IPS-NIHi11 (cell line): ENCODE measurements at regions not wholly inside any gene's neighbourhood (a gene's known extent, or its start where the extent isn't known, plus 50 kb on each side); places are given as distances from the start of the nearest gene placed in this dataset.
"Not testable (repeated sequence)": the region's sequence is repeated elsewhere in the genome, so short reads cannot be mapped to it uniquely, and the experiment has no call there.

Source experiments
- DNase-seq: peaks from one replicate; pipeline ENCODE4 v3.0.0; 2012; ENCODE audit warnings: mixed read lengths, low spot score

DNA sequence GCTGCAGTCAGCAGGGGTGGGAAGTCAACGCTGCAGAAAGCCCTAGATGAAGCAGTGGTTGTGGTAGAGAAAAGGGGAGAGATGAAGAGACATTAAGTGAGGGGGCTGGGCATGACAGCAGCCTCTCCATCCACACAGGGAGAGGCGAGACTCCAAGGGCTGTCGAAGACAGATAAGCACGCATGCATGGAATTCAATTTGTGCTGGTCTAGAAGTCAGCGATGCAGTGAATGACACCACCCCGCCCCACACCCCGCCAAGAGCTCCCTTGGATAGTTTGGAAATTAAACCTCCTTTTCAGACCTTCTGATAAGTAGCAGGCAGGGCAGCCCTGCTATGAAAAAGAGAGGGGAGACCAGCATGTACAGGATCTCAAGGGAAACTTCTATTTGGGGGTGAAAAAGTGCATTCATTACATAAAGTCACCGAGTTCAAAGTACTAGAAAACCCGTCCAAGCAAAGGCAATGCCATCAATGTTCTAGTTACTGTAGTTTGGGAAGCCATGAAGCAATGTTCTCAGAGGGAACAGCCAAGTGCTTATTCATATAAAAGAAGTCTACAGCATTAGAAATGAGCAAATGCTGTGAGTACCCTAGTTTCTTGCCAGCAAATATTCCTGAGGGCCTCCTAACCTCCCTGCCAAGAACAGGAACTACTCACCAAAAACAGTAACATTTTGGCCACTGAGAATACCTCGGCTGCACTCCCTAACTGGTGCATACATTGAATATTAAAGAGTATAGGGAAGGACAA is 152.3 kb upstream of the ANXA10 start:
- no peak for DNase-seq

DNA sequence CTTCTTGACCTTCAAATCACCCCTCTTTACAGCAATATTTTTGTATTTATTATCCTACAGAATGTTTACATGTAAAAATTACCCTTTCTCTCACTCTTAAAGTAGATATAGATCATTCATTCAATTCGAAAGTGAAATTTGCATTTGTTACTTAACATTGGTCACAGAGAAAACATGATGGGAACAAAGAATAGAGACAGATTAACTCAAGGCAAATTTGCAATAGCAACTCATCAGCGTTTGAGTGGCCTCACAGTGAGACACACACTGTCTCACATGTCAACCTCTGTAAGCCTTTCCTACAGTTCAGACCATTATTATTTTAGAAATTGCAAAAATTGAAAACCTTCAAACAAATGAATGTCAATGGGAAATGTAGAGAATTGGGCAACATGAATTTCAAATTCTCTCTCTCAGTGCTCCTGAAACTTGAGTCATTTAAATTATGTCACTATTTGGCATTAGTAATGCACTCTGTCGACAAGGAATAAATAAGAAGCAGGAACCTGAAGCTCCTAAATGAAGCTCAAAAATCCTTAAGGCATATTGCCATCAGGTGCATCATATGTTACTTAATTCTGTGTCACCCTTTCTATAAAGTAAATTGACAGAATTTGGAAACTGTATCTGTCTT is 148.3 kb upstream of the ANXA10 start:
- DNase-seq = no peak

DNA sequence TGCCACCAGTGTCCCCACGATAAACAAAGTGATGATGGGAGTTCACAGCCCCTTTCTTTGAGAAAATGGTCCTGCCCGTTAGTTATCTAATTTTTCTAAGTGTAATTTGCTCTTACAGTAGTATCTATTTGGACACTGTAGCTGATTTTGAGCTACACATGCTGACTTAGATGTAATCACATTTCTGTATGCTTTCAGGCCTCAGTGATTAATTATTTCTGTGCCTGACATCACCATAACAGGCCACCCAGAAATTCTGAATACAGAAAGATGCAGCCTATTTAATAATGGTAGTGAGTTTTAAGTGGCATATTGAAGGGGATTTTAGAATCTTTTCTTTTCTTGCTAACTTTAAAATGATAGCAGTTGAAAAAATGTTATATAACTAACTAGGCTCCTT is 147.6 kb upstream of the ANXA10 start:
- DNase-seq = no peak

DNA sequence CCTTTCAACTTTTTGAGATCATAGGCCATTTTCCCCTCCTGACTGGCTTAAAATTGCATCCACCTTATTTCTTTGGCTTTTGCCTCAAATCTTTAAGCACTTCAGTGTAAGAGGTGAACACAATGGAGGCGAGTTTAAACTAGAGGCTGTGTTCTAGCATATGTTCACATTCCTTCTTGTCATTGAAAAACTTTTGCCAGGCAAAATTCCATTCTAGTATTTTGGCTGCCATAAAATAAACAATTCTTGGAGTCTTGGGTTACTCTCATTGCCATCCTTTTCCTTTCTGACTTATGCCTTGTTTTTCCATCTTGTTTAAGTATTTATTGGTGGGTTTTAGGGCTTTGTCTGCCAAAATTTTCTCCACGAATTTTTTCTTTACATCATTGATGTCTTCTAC is 137.3 kb upstream of the ANXA10 start:
- no peak for DNase-seq

DNA sequence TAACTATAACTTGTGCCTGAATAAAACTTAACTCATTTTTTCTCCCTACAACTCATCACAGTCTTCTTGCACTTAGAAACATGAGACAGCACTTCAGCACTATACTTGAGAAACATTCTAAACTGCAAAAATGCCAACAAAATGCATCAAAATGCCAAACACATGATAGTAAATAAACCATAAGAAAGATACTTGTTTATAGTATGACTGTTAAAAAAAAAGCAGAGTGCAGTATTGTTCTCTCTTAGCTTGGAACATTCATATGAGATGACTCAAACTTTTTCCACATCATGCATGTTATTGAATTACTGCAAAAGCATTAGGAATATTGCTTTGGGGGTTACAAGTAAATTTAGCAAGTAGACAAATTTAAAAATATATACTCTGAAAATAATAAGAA is 135.7 kb upstream of the ANXA10 start:
- no peak for DNase-seq

DNA sequence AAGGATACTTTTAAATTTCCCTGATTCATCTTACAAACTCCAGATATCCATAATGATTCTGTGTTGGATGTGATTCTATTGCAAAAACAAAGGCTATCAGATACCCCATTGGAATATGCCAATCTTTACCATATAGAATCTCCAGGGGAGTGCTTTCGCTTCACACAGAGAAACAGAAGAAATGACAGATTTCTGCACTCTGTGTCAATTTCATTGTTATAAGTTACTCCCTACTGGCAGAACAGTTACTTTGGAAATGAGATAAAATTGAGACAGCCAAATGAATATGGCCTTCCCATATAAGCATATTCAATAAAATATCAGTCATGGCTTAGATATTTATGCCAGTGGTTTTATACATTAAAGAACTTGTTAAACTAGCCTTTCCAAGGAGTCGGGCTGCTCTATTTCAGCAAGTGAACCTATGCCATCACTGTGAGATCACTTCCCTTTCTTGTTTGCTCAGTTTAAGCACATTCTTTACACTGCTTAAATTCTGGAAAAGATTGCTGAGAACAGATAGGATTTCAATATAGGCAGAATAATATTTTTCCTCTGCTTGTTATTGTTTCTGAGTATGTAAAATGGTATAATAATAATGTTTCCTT is 127.5 kb upstream of the ANXA10 start:
- no peak for DNase-seq

DNA sequence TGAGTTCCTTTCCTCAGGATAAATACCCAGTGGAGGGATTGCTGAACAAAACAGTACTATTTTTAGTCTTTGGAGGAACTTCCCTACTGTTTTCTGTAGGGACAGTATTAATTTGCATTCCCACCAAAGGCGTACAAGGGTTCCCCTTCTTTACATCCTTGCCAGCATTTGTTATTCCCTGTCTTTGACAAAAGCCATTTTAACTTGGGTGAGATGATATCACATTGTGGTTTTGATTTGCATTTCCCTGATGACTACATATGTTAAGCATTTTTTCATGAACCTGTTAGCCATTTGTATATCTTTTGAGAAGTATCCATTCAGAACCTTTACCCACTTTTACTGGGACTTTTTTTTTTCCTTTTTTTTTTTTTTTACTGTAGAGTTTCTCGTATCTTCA is 126.2 kb upstream of the ANXA10 start:
- no peak for DNase-seq

DNA sequence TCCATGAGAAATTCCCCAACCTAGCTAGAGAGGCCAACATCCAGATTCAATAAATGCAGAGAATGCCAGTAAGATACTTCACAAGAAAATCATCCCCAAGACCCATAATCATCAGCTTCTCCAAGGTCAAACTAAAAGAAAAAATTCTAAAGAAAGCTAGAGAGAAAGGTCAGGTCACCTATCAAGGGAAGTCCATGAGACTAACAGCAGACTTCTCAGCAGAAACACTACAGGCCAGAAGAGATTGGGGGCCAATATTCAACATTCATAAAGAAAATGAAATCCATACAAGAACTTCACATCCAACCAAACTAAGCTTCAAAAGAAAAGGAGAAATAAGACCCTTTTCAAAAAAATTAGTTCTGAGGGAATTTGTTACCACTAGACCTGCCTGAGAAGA is 118.8 kb upstream of the ANXA10 start:
- DNase-seq = no peak

DNA sequence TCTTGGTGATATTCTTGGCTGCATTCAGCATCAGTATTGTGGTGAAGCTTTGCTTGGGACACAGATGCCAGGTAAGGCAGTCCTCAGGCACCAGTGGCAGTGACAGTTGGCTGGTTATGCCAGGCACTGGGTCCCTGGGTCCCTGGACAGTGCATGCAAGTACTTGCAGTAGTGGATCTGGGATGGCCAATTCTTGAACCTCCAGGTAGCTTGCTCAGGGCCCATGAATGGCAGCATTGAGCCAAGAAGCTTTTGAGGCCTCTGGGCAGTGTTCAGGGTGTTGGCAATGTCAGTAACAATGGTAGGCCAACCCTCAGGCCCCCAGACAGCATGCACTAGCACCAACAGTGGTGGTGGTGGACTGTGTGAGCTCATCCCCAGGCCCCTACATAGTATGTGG is 106.8 kb upstream of the ANXA10 start:
- DNase-seq = no peak

DNA sequence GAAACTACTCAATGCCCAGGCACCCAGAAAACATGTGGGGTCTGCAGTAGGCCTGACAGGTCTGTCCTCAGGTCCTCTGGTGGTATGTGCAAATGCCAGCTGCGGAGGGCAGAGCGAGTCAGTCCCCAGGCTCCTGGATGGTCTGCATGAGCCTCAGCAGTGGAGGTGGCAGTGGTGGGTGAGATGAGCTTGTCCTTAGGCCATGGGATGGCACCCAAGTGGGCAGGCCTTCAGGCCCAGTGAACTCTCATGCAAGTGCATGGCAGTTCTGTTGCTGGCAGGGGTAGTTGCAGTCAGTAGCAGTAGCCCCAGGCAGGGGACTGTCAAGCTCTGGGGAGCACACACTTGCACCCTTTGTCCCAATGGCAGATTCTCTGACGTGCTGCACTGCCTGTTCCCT is 106.3 kb upstream of the ANXA10 start:
- DNase-seq = no peak

DNA sequence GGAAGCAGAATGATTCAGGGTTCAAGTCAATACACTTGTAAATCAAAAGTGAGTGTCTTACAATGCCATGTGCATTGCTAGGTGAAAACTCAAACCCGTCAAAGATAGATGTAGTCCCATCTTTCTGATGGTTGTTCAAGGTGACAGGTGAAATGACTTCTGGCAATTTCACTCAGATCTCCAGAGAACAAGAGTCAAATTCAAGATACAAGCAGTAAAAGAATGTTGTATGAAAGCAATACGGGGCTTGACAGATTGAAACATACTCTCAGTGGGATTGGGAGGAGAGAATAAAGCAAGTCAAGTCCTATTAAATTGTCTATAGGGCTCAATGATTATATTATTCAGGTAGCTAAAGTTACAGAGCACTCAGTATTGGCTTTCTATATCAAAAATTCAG is 105.1 kb upstream of the ANXA10 start:
- DNase-seq = no peak

DNA sequence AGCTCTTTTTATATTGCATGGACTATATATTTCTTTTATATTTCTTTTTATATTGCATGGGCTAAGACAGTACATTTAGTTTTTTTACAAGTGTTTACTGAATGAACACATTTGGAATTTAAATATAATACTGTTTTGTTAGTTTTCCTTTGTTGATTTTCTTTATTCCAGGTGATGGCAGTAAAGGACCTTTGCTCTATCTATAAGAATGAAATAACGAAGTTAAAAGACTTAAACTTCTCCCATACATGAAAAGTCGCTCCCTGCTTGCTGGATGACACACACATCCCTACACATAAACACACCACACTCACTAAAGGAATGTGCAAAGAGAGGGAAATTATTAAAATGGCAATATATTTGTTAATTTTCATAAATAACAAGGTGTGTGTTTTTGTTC is 102.5 kb upstream of the ANXA10 start:
- no peak for DNase-seq

DNA sequence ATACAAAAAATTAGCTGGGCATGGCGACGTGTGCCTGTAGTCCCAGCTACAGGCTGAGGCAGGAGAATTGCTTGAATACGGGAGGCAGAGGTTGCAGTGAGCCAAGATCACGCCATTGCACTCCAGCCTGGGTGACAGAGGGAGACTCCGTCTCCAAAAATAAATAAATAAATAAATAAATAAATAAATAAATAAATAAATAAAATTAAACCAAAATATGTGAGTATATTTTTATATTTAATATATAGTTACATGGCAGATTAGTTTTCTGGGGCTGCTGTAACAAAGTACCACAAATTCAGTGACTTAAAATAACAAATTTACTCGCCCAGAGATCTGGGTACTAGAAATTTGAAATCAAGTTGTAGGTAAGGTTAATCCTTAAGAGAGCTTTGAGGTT is 84.2 kb upstream of the ANXA10 start:
- DNase-seq = not testable (repeated sequence)

DNA sequence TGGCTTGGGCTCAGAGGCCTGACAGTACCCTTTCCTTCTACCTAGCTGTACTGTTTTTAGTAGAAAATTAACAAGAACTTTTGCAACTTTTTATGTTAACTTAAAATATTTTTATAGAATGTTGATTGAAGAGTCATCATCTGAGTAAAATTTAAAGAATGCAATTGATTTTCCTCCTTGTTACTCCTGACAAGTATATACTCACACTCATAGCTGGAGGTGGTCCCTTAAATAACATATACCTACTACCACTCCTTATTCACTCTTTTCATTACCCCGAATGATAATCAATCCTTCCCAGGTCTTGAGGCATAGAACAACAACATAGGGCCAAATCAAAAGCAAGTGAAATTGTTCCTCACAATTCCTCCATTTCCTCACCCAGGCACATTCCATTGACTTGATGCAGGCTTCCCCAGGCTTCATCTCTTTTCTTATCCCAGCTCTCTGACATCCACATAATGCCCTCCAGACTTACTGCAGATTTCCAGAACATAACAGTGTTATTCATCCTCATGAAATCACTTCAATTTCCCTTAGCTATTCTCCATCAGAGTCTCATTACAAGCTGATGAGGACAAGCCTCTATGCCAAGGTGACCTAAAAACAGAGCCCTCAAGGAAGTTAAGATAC is 73.2 kb upstream of the ANXA10 start:
- no peak for DNase-seq

DNA sequence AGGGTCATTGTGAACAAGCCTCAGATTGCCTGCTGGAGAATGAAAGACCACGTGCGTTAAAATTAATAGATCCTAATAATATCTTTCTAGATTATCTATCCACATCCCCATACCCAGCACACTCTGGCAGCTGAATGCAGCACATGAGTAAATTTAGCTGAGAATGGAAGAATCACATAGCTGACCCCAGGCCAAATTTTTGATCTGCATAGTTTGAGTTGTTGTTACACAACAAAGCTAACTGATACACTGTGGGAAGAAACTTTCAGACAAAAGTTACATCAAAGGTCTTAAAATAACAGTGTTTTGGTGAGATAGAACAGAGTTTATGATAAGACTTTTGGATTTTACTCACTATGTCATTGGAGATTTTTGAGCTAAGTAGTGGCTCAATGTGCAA is 72.4 kb upstream of the ANXA10 start:
- DNase-seq = no peak

DNA sequence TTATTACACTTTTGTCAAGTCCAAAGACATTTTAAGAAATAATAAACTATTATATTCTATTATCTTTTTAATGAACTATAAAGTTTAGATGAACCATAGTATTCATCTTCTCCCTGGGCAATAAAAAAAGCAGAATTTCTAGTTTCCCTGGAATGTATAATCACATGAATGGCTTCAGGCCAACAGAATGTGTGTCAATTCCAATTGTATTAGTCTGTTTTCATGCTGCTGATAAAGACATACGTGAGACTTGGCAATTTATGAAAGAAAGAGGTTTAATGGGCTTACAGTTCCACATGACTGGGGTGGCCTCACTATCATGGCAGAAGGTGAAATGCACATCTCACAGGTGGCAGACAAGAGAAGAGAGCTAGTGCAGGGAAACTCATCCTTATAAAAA is 70.7 kb upstream of the ANXA10 start:
- DNase-seq = no peak

DNA sequence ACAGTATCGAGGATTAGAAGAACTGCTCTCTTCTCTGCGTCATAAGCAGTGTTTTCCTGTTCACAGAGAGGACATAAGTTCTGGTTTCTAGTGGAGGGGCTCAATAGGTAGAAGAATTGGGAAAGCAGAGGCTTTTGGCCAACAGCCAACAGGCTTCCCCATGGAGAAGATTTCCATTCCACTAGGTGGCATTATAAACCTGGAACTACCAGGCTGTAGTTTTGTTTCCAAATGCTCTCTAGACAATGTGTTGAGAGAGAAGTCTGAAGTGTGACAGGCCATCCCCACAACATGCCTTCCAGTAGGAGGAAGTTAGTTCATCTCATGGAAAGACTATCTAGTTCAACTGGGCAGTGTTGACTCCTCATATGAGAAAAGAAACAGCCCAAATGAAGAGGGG is 63.8 kb upstream of the ANXA10 start:
- DNase-seq = no peak

DNA sequence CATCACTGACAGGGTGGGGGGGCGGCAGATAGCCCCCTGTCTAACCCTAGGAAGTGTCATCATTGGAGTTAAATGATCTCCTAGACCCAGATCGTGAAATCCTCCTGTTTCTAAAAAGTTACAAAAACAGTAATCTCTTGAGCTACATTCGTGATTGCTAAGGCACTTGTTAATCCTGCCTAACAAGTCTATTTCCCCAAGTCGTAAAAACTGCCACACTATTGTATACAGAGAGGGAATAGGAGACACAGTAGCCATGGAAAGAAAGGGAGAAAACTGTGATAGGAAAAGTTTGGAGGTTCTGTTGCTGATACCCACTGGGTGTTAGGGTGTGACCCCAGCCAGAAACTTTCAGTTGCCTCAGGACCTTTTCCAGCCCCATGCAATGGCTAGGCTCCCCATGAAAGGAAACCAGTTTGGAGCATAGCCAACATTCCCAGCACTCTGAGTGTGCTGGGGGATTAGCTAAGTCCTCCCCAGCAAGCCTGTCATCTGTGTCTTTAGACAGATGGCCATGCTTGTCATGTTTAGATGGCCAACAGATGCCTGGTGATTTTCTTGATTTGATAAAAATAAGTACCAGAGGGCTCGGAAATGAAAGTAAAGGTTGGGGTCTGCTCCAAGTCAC is 63.3 kb upstream of the ANXA10 start:
- no peak for DNase-seq

DNA sequence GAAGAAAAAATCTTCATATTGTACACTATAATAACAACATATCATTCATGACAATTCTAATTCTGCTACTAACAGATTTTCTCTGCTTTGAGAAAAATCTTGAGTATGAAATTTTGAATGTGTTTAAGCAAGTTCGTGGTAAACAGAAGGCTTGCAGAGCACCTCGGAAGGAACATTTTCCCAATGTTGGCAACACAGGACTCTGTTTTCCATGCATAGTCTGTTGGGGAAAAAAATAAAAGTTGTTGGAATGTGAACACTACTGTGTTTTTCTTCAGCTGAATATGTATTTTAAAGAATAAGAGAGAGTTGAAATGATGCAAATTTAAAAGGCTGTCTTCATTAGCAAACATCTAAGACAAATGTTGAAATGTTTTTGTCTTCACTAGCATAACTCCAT is 54.7 kb upstream of the ANXA10 start:
- DNase-seq = no peak

DNA sequence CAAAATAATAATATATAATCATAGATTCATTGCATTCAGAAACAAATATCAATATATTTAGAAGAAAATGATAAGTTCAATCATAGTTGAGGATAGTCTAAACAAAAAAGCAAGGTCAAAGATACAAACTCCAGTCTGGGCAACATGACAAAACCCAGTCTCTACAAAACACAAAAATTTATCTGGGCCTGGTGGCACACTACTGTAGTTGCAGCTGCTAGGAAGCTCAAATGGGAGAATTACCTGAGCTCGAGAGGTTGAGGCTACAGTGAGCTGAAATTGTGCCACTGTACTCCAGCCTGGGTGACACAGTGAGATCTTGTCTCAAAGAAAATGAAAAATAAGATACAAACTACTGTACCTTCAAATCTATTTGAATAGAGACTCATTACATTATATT is 52.7 kb upstream of the ANXA10 start:
- DNase-seq = no peak
